ENCODE measurements at regions not wholly inside any gene's neighbourhood (a gene's known extent, or its start where the extent isn't known, plus 50 kb on each side); places are given as distances from the start of the nearest gene placed in this dataset.

GRCh38 chr13:22497991-22498780, 682.6 kb upstream of the SGCG start:
- TF ChIP-seq POLR2AphosphoS5 (IDR thresholded peaks at IDR 0.05; ENCODE audit: low read depth, low read length) (no peak), TEAD4 (IDR thresholded peaks at IDR 0.05; ENCODE audit: borderline replicate concordance, insufficient read depth) (no peak), CTCF (IDR thresholded peaks at IDR 0.05) (no peak)

All from SK-N-SH (cell line).